ENCODE measurements at regions not wholly inside any gene's neighbourhood (a gene's known extent, or its start where the extent isn't known, plus 50 kb on each side); places are given as distances from the start of the nearest gene placed in this dataset.

GRCh38 chr3:70873686-70874085, 561.2 kb upstream of the MDFIC2 start:
- BruUV-seq (replicated peaks), result no TSS peak
- Histone ChIP-seq H3K4me1 (ENCODE audit: control insufficient read depth, extremely low read depth, insufficient read depth, low read length) (no peaks in the 10 kb centered on the region), H3K4me3 (replicated peaks in 1 of 3; ENCODE audit: insufficient read depth in 1 of 3, low read depth in 1 of 3, low read length in 3 of 3) (no peak overlapping the region), H3K9me1 (replicated peaks; ENCODE audit: control insufficient read depth, extremely low read depth, insufficient read depth, low read length) (no peaks in the 10 kb centered on the region), H3K36me3 (ENCODE audit: control insufficient read depth in 2 of 2, extremely low read depth in 1 of 2, insufficient read depth in 2 of 2, low read length in 2 of 2) (no peaks in the 10 kb centered on the region), H4K20me1 (replicated peaks; ENCODE audit: control insufficient read depth, extremely low read depth, insufficient read depth, low read length) (no peaks in the 10 kb centered on the region), H3K4me2 (ENCODE audit: insufficient read depth, low read length) (no peak overlapping the region), H3K27me3 (ENCODE audit: control insufficient read depth in 2 of 2, insufficient read depth in 2 of 2, low read length in 2 of 2) (no peaks in the 10 kb centered on the region), H3K27ac (ENCODE audit: insufficient read depth, low read depth, low read length) (no peak overlapping the region), H2AFZ (ENCODE audit: low read depth, low read length) (no peak overlapping the region), H3K79me2 (ENCODE audit: control insufficient read depth, insufficient read depth, low read length) (no peaks in the 10 kb centered on the region), H3K9ac (replicated peaks; ENCODE audit: extremely low read depth, insufficient read depth, low read length) (no peak overlapping the region), H3K9me3 (replicated peaks; ENCODE audit: control insufficient read depth, insufficient read depth, low read length) (no peaks in the 10 kb centered on the region)
- intact Hi-C loops (cut with micrococcal nuclease) (no loop called here), dilution Hi-C loops (cut with MboI; ENCODE audit: extremely low pct_ligation_motif_present, low sequenced_read_pairs) (no loop called here)
- no peak for TF ChIP-seq CTCF (IDR thresholded peaks at IDR 0.05; ENCODE audit: extremely low read depth in 1 of 2, insufficient read depth in 1 of 2, low read depth in 1 of 2, low read length in 2 of 2)
- no peak for TF ChIP-seq POLR2AphosphoS5 (IDR thresholded peaks at IDR 0.05; ENCODE audit: insufficient read depth, low read depth, low read length)
- no peak for TF ChIP-seq EZH2 (IDR thresholded peaks at IDR 0.05; ENCODE audit: borderline replicate concordance, low read depth, low read length, severe bottlenecking)
- TF ChIP-seq GATA2 (IDR thresholded peaks at IDR 0.05; ENCODE audit: insufficient read depth, insufficient read length, low read depth, low read length), result no peak
- TF ChIP-seq MYC (IDR thresholded peaks at IDR 0.05; ENCODE audit: low read depth, low read length), result no peak
- no peak for TF ChIP-seq POLR2A (IDR thresholded peaks at IDR 0.05; ENCODE audit: low read depth, low read length)
- no peak for TF ChIP-seq FOS (IDR thresholded peaks at IDR 0.05; ENCODE audit: borderline replicate concordance, insufficient read depth, low read length)
- no peak for TF ChIP-seq JUN (IDR thresholded peaks at IDR 0.05; ENCODE audit: borderline replicate concordance, insufficient read depth, insufficient read length, low read depth)
- no peak for TF ChIP-seq MAX (IDR thresholded peaks at IDR 0.05; ENCODE audit: insufficient read depth, insufficient read length)
- DNase-seq (ENCODE audit: low read depth, low spot score) (no peak), FAIRE-seq (no peak)
- POLR2A ChIA-PET, result no interaction called here
- CTCF ChIA-PET, result no interaction called here

All from endothelial cell of umbilical vein (primary cell).